IMR-90 (cell line): ENCODE measurements at regions not wholly inside any gene's neighbourhood (a gene's known extent, or its start where the extent isn't known, plus 50 kb on each side); places are given as distances from the start of the nearest gene placed in this dataset.

Source experiments
- ATAC-seq: fragments of 200-7000 bp; cut with Tn5 transposase; 2 replicates; pipeline ENCODE4 v1.9.1; 2020; ENCODE audit warnings: low read depth, mild to moderate bottlenecking, moderate library complexity
- BruUV-seq: library from RNA; stranded (reverse); fragments of 400-500 nt; replicated peaks from 2 replicates; lab custom pipeline; 2021; lab: Mats Ljungman, UMichigan
- CTCF ChIA-PET: fragments of 300-600 bp; formaldehyde crosslinking; extraction: SDS; loops from one replicate; lab custom pipeline; 2021; ENCODE audit warnings: antibody characterized with exemption; lab: Yijun Ruan, JAX
- POLR2A ChIA-PET: fragments of 300-600 bp; sonication (Branson Sonifier 250); formaldehyde crosslinking; loops from one replicate; lab custom pipeline; 2022; ENCODE audit warnings: antibody characterized with exemption; ENCODE audit not compliant: unreplicated experiment; lab: Charles Lee
- DNase-seq: peaks from one replicate; pipeline ENCODE4 v3.0.0; 2013
- H2AFZ ChIP-seq: replicated peaks from 2 replicates; pipeline ENCODE3; 2013; ENCODE audit warnings: low read length, mild to moderate bottlenecking; ENCODE audit not compliant: poor library complexity
- H2AK5ac ChIP-seq: 2 replicates; pipeline ENCODE4 v1.6.1; 2013; ENCODE audit warnings: low read depth, low read length, inconsistent platforms
- H2AK9ac ChIP-seq: replicated peaks from 2 replicates; pipeline ENCODE3; 2013; ENCODE audit warnings: mild to moderate bottlenecking, low read depth, low read length, moderate library complexity; ENCODE audit not compliant: poor library complexity
- H2BK120ac ChIP-seq: 2 replicates; pipeline ENCODE4 v1.6.1; 2013; ENCODE audit warnings: low read depth, low read length, inconsistent platforms
- H2BK15ac ChIP-seq: 3 replicates; pipeline ENCODE4 v1.6.1; 2013; ENCODE audit warnings: low read depth, low read length, inconsistent platforms
- H2BK20ac ChIP-seq: 2 replicates; pipeline ENCODE4 v1.6.1; 2013; ENCODE audit warnings: low read depth, mild to moderate bottlenecking, inconsistent platforms, low read length, moderate library complexity
- H2BK5ac ChIP-seq: 2 replicates; pipeline ENCODE4 v1.6.1; 2013; ENCODE audit warnings: mild to moderate bottlenecking, low read depth, low read length, inconsistent platforms; ENCODE audit not compliant: poor library complexity, severe bottlenecking
- H3K14ac ChIP-seq: replicated peaks from 2 replicates; pipeline ENCODE4 v1.6.1; 2013; ENCODE audit warnings: low read depth, low read length, inconsistent platforms
- H3K18ac ChIP-seq: 2 replicates; pipeline ENCODE4 v1.6.1; 2013; ENCODE audit warnings: low read depth, low read length, control low read depth
- H3K23ac ChIP-seq: 2 replicates; pipeline ENCODE4 v1.6.1; 2013; ENCODE audit warnings: low read depth, low read length, inconsistent platforms
- H3K27ac ChIP-seq: 2 replicates; pipeline ENCODE4 v1.5.1; 2013; ENCODE audit warnings: mild to moderate bottlenecking, control low read depth, low read length; ENCODE audit not compliant: insufficient read depth
- H3K27me3 ChIP-seq: 2 replicates; pipeline ENCODE4 v1.6.1; 2013; ENCODE audit warnings: low read length; ENCODE audit not compliant: control insufficient read depth, insufficient read depth
- H3K36me3 ChIP-seq: 2 replicates; pipeline ENCODE4 v1.6.1; 2013; ENCODE audit warnings: low read length, mixed read lengths; ENCODE audit not compliant: control insufficient read depth, insufficient read depth
- H3K4ac ChIP-seq: 2 replicates; pipeline ENCODE4 v1.6.1; 2013; ENCODE audit warnings: low read depth, low read length, inconsistent platforms
- H3K4me1 ChIP-seq: 2 replicates; pipeline ENCODE4 v1.6.1; 2013; ENCODE audit warnings: low read length, mixed read lengths; ENCODE audit not compliant: control insufficient read depth, insufficient read depth
- H3K4me2 ChIP-seq: 2 replicates; pipeline ENCODE4 v1.6.1; 2013; ENCODE audit warnings: low read depth, mild to moderate bottlenecking, control low read depth, low read length, moderate library complexity
- H3K4me3 ChIP-seq: 2 replicates; pipeline ENCODE4 v1.5.1; 2013; ENCODE audit warnings: low read depth, mild to moderate bottlenecking, control low read depth, low read length, moderate library complexity; ENCODE audit not compliant: insufficient read depth
- H3K56ac ChIP-seq: 2 replicates; pipeline ENCODE4 v1.6.1; 2013; ENCODE audit warnings: low read length, inconsistent platforms; ENCODE audit not compliant: insufficient read depth; ENCODE audit errors: extremely low read depth
- H3K79me1 ChIP-seq, 2 experiments: 2 replicates each; pipeline ENCODE4 v1.6.1; 2013; ENCODE audit warnings: low read length in 2 of 2, inconsistent platforms in 1 of 2, low read depth in 1 of 2
- H3K9ac ChIP-seq: 2 replicates; pipeline ENCODE4 v1.6.1; 2013; ENCODE audit warnings: low read depth, low read length, control low read depth
- H3K9me1 ChIP-seq: 2 replicates; pipeline ENCODE4 v1.6.1; 2013; ENCODE audit warnings: low read length, inconsistent platforms; ENCODE audit not compliant: insufficient read depth
- H3K9me3 ChIP-seq: 2 replicates; pipeline ENCODE4 v1.6.1; 2013; ENCODE audit warnings: low read length; ENCODE audit not compliant: control insufficient read depth, insufficient read depth
- H4K20me1 ChIP-seq: 2 replicates; pipeline ENCODE4 v1.6.1; 2013; ENCODE audit warnings: low read length, inconsistent platforms; ENCODE audit not compliant: insufficient read depth
- H4K5ac ChIP-seq: 2 replicates; pipeline ENCODE4 v1.6.1; 2013; ENCODE audit warnings: mild to moderate bottlenecking, low read depth, low read length, control low read depth
- H4K8ac ChIP-seq, 2 experiments: 2 replicates each; pipeline ENCODE4 v1.6.1; 2013; ENCODE audit warnings: low read depth in 2 of 2, low read length in 2 of 2, control low read depth in 1 of 2, inconsistent platforms in 1 of 2
- H4K91ac ChIP-seq: 2 replicates; pipeline ENCODE4 v1.6.1; 2013; ENCODE audit warnings: low read depth, low read length, inconsistent platforms; ENCODE audit not compliant: insufficient read depth
- BHLHE40 ChIP-seq: fragments of 150-350 bp; IDR thresholded peaks from 2 replicates; pipeline ENCODE4 v1.6.1; 2016; ENCODE audit warnings: mild to moderate bottlenecking, low read depth, low read length
- CEBPB ChIP-seq: IDR thresholded peaks from 2 replicates; pipeline ENCODE4 v1.6.1; 2012; ENCODE audit warnings: low read depth, low read length, improper control_type of control experiment
- CHD1 ChIP-seq: IDR thresholded peaks from 2 replicates; pipeline ENCODE4 v1.6.1; 2012; ENCODE audit warnings: low read depth, low read length, improper control_type of control experiment
- CTCF ChIP-seq: conservative IDR thresholded peaks from 2 replicates; pipeline ENCODE4 v1.5.1; 2012; ENCODE audit warnings: mild to moderate bottlenecking, low read depth, low read length, improper control_type of control experiment
- ELK1 ChIP-seq: fragments of 150-350 bp; IDR thresholded peaks from 2 replicates; pipeline ENCODE4 v1.6.1; 2016; ENCODE audit warnings: low read depth, mild to moderate bottlenecking, low read length, moderate library complexity, borderline replicate concordance
- FOS ChIP-seq: fragments of 150-350 bp; IDR thresholded peaks from 2 replicates; pipeline ENCODE4 v1.6.1; 2016; ENCODE audit warnings: low read depth, low read length
- MAFK ChIP-seq: IDR thresholded peaks from 2 replicates; pipeline ENCODE4 v1.6.1; 2012; ENCODE audit warnings: low read depth, low read length, improper control_type of control experiment
- MAZ ChIP-seq: IDR thresholded peaks from 2 replicates; pipeline ENCODE4 v1.6.1; 2012; ENCODE audit warnings: low read depth, mild to moderate bottlenecking, low read length, improper control_type of control experiment, moderate library complexity, borderline replicate concordance
- MXI1 ChIP-seq: IDR thresholded peaks from 2 replicates; pipeline ENCODE4 v1.6.1; 2012; ENCODE audit warnings: low read depth, mild to moderate bottlenecking, low read length, moderate library complexity, borderline replicate concordance
- NFE2L2 ChIP-seq: fragments of 150-350 bp; IDR thresholded peaks from 2 replicates; pipeline ENCODE4 v1.6.1; 2016; ENCODE audit warnings: low read depth, mild to moderate bottlenecking, low read length
- POLR2A ChIP-seq: IDR thresholded peaks from 2 replicates; pipeline ENCODE4 v1.6.1; 2012; ENCODE audit warnings: mild to moderate bottlenecking, low read depth, low read length
- RAD21 ChIP-seq: IDR thresholded peaks from 2 replicates; pipeline ENCODE4 v1.6.1; 2012; ENCODE audit warnings: low read length, improper control_type of control experiment
- RCOR1 ChIP-seq: IDR thresholded peaks from 2 replicates; pipeline ENCODE4 v1.6.1; 2012; ENCODE audit warnings: mild to moderate bottlenecking, low read length, improper control_type of control experiment; ENCODE audit not compliant: insufficient replicate concordance
- RFX5 ChIP-seq: IDR thresholded peaks from 2 replicates; pipeline ENCODE4 v1.8.0; 2012; ENCODE audit warnings: low read depth, mild to moderate bottlenecking, low read length, moderate library complexity
- SMC3 ChIP-seq: fragments of 150-350 bp; IDR thresholded peaks from 2 replicates; pipeline ENCODE4 v1.6.1; 2016; ENCODE audit warnings: low read depth, mild to moderate bottlenecking, antibody characterized with exemption, low read length, moderate library complexity
- USF2 ChIP-seq: fragments of 150-350 bp; IDR thresholded peaks from 2 replicates; pipeline ENCODE4 v1.6.1; 2017; ENCODE audit warnings: mild to moderate bottlenecking, antibody characterized with exemption, low read length, low read depth
- WGBS, 2 experiments: methylation state at CpG; one replicate each; pipeline versions ENCODE4 v1.1.5 to v1.1.7; 2013; ENCODE audit warnings: missing lambda C conversion rate in 2 of 2; ENCODE audit not compliant: insufficient read length in 1 of 2; ENCODE audit errors: extremely low coverage in 2 of 2; 5-methylcytosine and 5-hydroxymethylcytosine counted together
- dilution Hi-C: fragments of 300-500 bp; cut with HindIII; formaldehyde crosslinking; loops from one replicate; pipeline ENCODE4 v1.14.3; 2018; ENCODE audit warnings: low sequenced_read_pairs; ENCODE audit not compliant: unreplicated experiment
- in situ Hi-C: fragments of 300-500 bp; cut with MboI; formaldehyde crosslinking; loops from 3 replicates; pipeline ENCODE4 v1.14.3; 2019; ENCODE audit warnings: low sequenced_read_pairs, inconsistent platforms, mixed read lengths
- intact Hi-C: fragments of 100-400 bp; cut with micrococcal nuclease; formaldehyde crosslinking; loops from 2 replicates; pipeline ENCODE4 v1.10.0; 2022

- H2AFZ ChIP-seq: no peak overlapping the region
- H4K91ac ChIP-seq: no peak overlapping the region
- no peak overlapping the region for H4K5ac ChIP-seq
- dilution Hi-C loops: no loop called here
- H3K56ac ChIP-seq: no peak overlapping the region
- H4K20me1 ChIP-seq: no peaks in the 10 kb centered on the region
- H3K27ac ChIP-seq: no peak overlapping the region
- no peak overlapping the region for H3K4me2 ChIP-seq
- no peak overlapping the region for H2BK5ac ChIP-seq
- no peak overlapping the region for H2AK9ac ChIP-seq
- H3K23ac ChIP-seq: no peak overlapping the region
- H2BK120ac ChIP-seq: no peak overlapping the region
- H3K4ac ChIP-seq: no peak overlapping the region
- POLR2A ChIA-PET: no interaction called here
- no peak overlapping the region for H3K18ac ChIP-seq
- H3K27me3 ChIP-seq: no peaks in the 10 kb centered on the region
- H2BK15ac ChIP-seq: no peak overlapping the region
- in situ Hi-C loops: no loop called here
- no peaks in the 10 kb centered on the region for H3K9me3 ChIP-seq
- no peaks in the 10 kb centered on the region for H3K9me1 ChIP-seq
- DNase-seq (no peak), ATAC-seq (no peak)
- CTCF ChIA-PET: no interaction called here
- no peaks in the 10 kb centered on the region for H3K36me3 ChIP-seq
- intact Hi-C loops: no loop called here
- no CpG with 5 or more reads among the region's 2 CpGs for WGBS, 2 experiments
- no peaks in the 10 kb centered on the region for H3K79me1 ChIP-seq
- no TSS peak for BruUV-seq
- no peak overlapping the region for H3K4me3 ChIP-seq
- TF ChIP-seq ELK1 (no peak), CTCF (no peak), NFE2L2 (no peak), RCOR1 (no peak), RAD21 (no peak), CEBPB (no peak), USF2 (no peak), SMC3 (no peak), BHLHE40 (no peak), MAZ (no peak), RFX5 (no peak), MAFK (no peak), CHD1 (no peak), POLR2A (no peak), FOS (no peak), MXI1 (no peak)
- H2AK5ac ChIP-seq: no peak overlapping the region
- no peak overlapping the region for H3K9ac ChIP-seq
- H3K14ac ChIP-seq: no peak overlapping the region
- H4K8ac ChIP-seq: no peak overlapping the region
- H3K4me1 ChIP-seq: no peaks in the 10 kb centered on the region
- no peak overlapping the region for H2BK20ac ChIP-seq
These were observed 155.2 kb upstream of the KCNJ16 start for GRCh38 chr17:69919789-69920188.
